Activated naive CD4-positive, alpha-beta T cell treated with anti-CD3 and anti-CD28 coated beads, Interleukin-2, amount 50 U/mL, for 16 hours (primary cell): ENCODE measurements at regions not wholly inside any gene's neighbourhood (a gene's known extent, or its start where the extent isn't known, plus 50 kb on each side); places are given as distances from the start of the nearest gene placed in this dataset.

Source experiments
- DNase-seq: peaks from one replicate; pipeline ENCODE4 v3.0.0-alpha.2; 2020

DNA sequence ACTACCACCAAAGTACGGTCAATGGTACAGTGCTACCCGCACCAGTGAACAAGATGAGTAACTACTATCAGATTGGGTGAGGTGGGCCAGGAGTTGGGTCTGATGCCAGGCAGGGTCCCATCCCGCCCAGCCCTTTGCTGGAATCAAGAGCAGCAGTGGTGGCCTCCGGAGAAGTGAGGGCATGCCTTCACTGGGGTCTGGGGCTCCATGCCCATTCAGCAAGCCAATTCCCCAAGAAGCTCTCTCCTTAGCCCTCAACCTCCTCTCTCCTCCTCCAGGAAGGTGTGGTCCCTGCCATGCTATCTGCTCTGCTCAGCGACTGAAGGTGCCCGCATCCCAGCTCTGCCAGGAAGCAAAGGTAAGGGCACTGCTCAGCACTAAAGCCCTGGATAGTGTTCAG lies 62.7 kb upstream of the CPLX2 start:
- DNase-seq = no peak

- DNase-seq = no peak
Measured at GRCh38 chr5:175809531-175810121, 61.8 kb upstream of the CPLX2 start.

DNA sequence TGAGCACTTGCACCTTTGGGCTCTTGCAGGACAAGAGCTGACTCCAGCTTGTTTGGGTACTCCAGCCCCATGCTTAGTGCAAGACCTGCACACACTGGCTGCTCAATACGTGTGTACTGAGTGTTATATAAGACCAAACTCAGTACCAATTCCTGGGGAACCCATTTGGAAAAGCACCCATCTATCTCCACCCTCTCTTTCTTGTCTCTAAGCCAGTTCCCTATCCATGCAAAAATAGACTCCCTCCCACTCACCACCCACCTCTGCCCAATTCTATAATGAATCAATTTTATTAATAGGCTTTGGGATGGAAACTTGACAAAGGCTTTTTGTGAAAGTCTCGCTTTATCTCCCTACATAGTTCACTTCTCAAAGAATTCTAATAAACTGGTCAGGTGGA lies 60.9 kb upstream of the CPLX2 start:
- DNase-seq = no peak

GRCh38 chr5:175811589-175811988 lies 59.8 kb upstream of the CPLX2 start:
- DNase-seq = no peak

DNA sequence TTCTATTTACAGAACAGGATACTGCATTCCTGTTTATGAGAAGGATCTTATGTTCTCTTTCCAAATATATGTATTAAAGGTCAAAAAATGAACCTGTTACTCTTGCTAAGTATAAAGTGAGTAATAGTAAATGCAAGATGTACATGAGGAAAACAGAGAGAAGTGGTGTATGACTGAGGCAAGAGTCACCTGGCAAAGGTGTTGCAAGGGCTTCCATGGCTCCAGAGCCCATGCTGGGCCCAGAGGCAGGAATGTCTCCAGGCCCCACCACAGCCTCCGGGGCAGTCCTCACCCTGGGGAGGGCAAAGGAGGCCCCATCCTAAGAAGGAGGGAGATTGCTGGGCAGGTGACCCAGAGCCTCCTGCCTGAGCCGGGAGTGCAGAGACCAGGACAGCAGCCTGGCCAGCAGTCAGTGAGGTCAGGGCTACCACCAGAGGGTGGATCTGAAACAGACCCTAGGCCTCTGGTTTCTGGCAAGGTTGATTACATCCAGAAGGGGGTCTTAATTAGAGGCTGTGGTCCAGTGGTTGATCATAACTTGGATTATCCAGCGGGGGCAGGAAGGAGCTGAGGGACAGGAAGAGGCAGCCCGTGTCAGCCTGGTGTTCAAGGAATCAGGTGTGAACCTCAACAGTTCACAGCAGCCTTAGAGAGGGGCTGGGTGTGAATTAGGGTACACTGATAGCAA lies 57.3 kb upstream of the CPLX2 start:
- no peak for DNase-seq

DNA sequence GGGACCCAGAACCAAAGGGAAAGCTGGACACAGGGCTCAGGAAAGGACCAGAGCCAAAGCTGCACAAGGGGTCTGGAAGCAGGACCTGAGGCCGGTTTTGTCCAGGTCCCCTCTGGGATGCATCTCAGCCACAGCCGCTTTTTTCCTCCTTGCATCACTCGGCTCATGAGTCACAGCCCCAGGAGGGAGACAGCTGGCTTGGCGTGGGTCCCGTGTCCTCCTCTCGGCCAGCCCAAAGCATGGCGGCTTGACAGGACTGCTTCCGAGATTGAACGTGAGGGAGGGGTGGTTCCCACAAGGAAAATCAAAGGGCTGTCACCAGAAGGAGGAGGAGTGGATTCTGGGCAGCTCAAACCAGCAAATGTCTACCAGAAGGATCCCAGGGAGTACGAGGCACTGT lies 56.7 kb upstream of the CPLX2 start:
- DNase-seq = no peak

DNA sequence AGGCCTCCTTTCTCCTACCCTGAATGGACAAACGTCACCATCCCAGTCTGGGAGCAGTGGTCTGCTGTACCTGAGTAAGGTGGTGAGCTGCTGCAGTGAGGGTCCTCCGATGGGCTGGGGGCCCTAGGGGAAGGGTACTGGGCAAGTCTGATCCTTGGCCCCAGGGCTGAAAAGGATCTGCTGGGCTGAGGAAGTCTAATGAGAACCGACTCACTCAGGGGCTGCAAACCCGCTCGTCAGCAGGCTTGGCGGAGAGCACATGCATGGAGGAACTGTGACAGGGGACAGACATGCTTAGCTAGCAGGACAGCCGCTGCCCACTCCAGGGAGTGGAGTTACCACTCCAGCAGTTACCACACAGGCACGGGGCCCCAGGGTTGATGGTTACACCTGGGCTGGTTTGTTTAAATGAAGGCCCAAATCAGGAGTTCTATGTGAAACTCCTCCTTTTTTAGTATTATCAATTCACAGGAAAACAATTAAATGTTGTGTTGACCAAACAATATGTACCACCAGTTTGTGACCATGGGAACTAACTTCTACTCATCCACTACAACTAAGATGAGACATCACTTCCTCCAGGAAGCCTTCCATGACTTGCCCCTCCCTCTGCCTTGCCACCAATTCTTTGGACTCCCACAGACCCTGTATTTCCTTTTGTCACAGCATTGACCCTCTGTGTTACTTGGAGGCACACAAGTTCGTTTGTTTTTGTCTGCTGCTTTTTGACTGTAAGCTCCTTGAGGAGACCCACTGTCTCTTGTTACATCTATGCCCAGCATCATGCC lies 56.1 kb upstream of the CPLX2 start:
- no peak for DNase-seq

DNA sequence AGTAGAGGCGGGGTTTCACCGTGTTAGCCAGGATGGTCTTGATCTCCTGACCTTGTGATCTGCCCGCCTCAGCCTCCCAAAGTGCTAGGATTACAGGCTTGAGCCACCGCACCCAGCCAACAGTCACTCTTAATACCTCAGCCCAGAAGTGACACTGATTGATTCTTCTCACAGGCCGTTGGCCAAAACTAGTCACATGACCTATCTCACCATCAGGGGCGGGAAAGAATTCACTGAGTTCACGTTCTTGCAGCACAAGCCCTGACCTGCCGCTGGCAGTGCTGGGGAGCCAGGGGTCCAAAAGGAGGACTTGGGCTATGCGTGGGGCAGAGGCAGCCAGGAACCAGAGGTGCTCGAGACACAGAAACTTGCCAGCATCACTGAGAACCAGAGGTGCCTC lies 55.0 kb upstream of the CPLX2 start:
- no peak for DNase-seq

GRCh38 chr5:175819090-175819425 lies 52.3 kb upstream of the CPLX2 start:
- DNase-seq = no peak

DNA sequence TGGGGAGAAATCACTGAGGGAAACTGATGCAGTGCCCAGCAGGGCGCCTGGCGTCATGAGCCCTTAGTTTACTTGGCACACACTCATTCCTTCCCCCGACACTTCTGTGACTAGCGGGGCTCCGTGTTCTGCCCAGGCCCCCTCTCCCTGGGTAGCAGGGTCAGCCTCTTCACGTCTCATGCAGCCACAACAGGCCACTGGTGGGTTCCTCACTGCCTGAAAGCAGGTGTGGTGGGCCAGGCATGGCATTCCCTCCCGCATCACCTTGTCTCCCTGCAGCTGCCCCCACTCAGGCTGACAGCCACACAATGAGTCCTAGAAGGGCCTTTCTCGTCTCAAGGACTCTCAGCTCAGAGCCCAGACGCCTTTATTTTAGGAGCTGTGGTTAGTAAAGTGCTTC lies 51.1 kb upstream of the CPLX2 start:
- no peak for DNase-seq
